Loucy (cell line): ENCODE measurements at regions not wholly inside any gene's neighbourhood (a gene's known extent, or its start where the extent isn't known, plus 50 kb on each side); places are given as distances from the start of the nearest gene placed in this dataset.

Source experiments
- EZH2phosphoT487 ChIP-seq: fragments of 200-600 bp; IDR thresholded peaks from 2 replicates; pipeline ENCODE4 v1.6.1; 2018; ENCODE audit warnings: antibody characterized with exemption, mild to moderate bottlenecking, moderate library complexity, borderline replicate concordance
- TF ChIP-seq, protein P1 (sequence below): fragments of 200-600 bp; sonication (generic); conservative IDR thresholded peaks from 2 replicates; pipeline ENCODE4 v1.5.1; 2014; ENCODE audit warnings: mild to moderate bottlenecking, antibody characterized with exemption, low read length

DNA sequence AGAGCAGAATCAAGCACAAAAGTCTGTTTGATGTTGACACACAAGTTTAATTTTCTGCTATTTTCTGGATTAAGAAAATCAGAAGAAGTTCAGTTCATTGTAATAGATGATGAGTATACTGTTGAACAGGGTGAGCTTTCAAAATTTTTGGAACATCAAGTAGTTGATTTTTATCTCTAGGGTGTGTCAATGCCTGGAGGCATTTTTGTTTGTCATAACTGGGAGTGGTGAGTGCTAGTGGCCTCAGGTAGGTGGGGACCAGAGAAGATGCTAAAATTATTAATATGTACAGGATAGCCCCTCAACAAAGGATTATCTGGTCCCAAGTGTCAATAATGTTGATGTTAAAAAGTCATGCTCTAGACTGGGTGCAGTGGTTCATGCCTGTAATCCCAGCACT is 279.7 kb upstream of the GNPDA2 start:
- TF ChIP-seq, protein P1, sequence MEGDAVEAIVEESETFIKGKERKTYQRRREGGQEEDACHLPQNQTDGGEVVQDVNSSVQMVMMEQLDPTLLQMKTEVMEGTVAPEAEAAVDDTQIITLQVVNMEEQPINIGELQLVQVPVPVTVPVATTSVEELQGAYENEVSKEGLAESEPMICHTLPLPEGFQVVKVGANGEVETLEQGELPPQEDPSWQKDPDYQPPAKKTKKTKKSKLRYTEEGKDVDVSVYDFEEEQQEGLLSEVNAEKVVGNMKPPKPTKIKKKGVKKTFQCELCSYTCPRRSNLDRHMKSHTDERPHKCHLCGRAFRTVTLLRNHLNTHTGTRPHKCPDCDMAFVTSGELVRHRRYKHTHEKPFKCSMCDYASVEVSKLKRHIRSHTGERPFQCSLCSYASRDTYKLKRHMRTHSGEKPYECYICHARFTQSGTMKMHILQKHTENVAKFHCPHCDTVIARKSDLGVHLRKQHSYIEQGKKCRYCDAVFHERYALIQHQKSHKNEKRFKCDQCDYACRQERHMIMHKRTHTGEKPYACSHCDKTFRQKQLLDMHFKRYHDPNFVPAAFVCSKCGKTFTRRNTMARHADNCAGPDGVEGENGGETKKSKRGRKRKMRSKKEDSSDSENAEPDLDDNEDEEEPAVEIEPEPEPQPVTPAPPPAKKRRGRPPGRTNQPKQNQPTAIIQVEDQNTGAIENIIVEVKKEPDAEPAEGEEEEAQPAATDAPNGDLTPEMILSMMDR = no peak
- no peak for TF ChIP-seq EZH2phosphoT487
